ENCODE measurements at regions not wholly inside any gene's neighbourhood (a gene's known extent, or its start where the extent isn't known, plus 50 kb on each side); places are given as distances from the start of the nearest gene placed in this dataset.

- H3K27me3 ChIP-seq (replicated peaks; ENCODE audit: control insufficient read depth, insufficient read depth, low read length): peaks cover 9% of the 10 kb centered on the region
- H3K4me1 ChIP-seq (ENCODE audit: control insufficient read depth, insufficient read depth, low read length): no peaks in the 10 kb centered on the region
- DNase-seq (ENCODE audit: low read depth): no peak
- H3K9me3 ChIP-seq (ENCODE audit: control insufficient read depth, low read length): no peaks in the 10 kb centered on the region
- H3K36me3 ChIP-seq (ENCODE audit: control insufficient read depth, insufficient read depth, low read length, severe bottlenecking): no peaks in the 10 kb centered on the region
- no peak overlapping the region for H3K9ac ChIP-seq (ENCODE audit: low read length)
- no peak overlapping the region for H3K4me3 ChIP-seq (ENCODE audit: low read length)
These were observed 131.1 kb upstream of the NCAM1 start for GRCh38 chr11:112829971-112830654.

DNA sequence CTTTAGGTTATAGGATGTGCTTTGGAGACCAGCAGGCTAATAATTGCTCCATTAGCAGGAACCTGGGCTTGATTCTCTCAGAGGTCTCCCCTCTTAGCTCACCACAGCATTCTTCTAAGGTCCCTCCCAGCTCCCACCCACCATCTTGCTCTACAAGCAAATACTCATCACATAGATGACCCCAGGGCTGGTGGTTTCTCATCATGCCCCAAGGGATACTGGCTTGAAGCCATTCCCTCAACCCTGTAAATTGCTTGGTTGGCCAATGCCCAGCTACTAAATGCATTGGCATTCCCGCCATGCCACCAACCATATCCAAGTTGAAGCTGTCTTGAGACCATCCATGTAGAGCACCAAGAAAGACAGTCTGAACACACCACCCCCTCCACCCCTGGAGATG lies 130.2 kb upstream of the NCAM1 start:
- Histone ChIP-seq H3K27me3 (replicated peaks; ENCODE audit: control insufficient read depth, insufficient read depth, low read length) (peaks cover 15% of the 10 kb centered on the region), H3K4me3 (ENCODE audit: low read length) (no peak overlapping the region), H3K9me3 (ENCODE audit: control insufficient read depth, low read length) (no peaks in the 10 kb centered on the region), H3K9ac (ENCODE audit: low read length) (no peak overlapping the region), H3K36me3 (ENCODE audit: control insufficient read depth, insufficient read depth, low read length, severe bottlenecking) (no peaks in the 10 kb centered on the region), H3K4me1 (ENCODE audit: control insufficient read depth, insufficient read depth, low read length) (no peaks in the 10 kb centered on the region)
- DNase-seq (ENCODE audit: low read depth): no peak

DNA sequence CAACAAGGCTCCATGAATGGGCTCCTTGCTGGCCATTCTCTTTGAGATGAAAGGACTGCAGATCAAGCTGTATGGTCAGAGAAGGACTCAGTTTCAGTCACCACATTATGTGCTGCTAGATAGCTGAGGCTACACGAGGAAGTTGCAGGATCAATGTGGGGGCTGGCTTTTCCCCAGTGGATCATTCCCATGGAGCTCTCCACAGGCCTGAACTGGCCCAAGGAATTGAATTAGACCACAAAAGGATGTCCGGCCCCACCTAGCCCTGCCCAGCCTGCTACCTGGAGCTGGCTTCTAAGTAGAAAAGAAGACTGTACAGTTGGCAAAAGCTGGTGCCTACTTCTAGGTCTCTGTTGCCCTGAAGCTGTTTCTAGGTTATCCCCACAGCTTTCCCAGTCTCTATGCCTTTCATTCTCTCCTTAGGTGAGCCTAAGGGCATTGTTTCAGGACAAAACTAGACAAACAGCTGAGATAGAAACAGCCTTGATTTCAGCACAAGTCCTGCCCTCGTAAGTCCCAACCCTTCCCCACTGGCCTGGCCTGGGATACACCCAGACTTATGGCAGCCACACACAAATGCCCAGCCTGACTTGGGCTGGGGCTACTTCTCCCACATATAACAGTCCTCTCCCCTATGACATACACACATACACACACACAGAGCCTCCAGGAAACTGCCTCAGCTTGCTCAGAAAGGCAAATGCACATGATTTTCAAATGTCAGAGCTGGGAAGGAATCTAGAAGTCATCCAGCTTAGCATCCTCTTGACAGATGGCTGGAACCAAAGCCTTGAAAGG lies 129.1 kb upstream of the NCAM1 start:
- no peak overlapping the region for H3K9ac ChIP-seq (ENCODE audit: low read length)
- H3K36me3 ChIP-seq (ENCODE audit: control insufficient read depth, insufficient read depth, low read length, severe bottlenecking): no peaks in the 10 kb centered on the region
- H3K4me3 ChIP-seq (ENCODE audit: low read length): no peak overlapping the region
- no peaks in the 10 kb centered on the region for H3K4me1 ChIP-seq (ENCODE audit: control insufficient read depth, insufficient read depth, low read length)
- DNase-seq (ENCODE audit: low read depth): no peak
- H3K27me3 ChIP-seq (replicated peaks; ENCODE audit: control insufficient read depth, insufficient read depth, low read length): peaks cover 16% of the 10 kb centered on the region
- H3K9me3 ChIP-seq (ENCODE audit: control insufficient read depth, low read length): no peaks in the 10 kb centered on the region

DNA sequence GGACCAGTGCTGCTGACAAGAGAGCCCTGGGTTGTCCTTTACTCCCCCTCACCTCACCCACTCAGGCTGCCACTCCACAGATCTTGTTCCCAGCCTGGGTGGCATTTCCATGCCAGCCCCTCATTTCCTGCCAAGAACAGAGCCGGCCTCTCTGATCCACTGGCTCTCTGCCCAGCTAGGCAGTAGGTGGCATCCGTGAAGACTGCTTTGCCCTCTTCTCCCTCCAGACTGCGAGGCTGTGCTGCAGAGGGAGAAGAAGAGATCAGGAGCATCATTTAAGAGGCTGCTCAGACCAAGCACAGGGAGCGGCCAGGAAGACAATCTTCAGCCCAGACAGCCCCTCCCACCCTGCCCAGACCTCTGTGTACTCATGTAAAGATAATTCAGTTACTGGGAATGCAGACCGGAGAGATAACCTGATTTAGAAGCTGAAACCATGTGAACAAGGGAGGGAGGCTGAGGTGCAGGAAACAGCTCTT lies 126.9 kb upstream of the NCAM1 start:
- Histone ChIP-seq H3K36me3 (ENCODE audit: control insufficient read depth, insufficient read depth, low read length, severe bottlenecking) (no peaks in the 10 kb centered on the region), H3K9ac (ENCODE audit: low read length) (no peak overlapping the region), H3K9me3 (ENCODE audit: control insufficient read depth, low read length) (no peaks in the 10 kb centered on the region), H3K27me3 (replicated peaks; ENCODE audit: control insufficient read depth, insufficient read depth, low read length) (peaks cover 16% of the 10 kb centered on the region), H3K4me1 (ENCODE audit: control insufficient read depth, insufficient read depth, low read length) (no peaks in the 10 kb centered on the region), H3K4me3 (ENCODE audit: low read length) (no peak overlapping the region)
- DNase-seq (ENCODE audit: low read depth): no peak

- H3K9ac ChIP-seq (ENCODE audit: low read length): no peak overlapping the region
- H3K4me1 ChIP-seq (ENCODE audit: control insufficient read depth, insufficient read depth, low read length): no peaks in the 10 kb centered on the region
- H3K4me3 ChIP-seq (ENCODE audit: low read length): no peak overlapping the region
- no peaks in the 10 kb centered on the region for H3K36me3 ChIP-seq (ENCODE audit: control insufficient read depth, insufficient read depth, low read length, severe bottlenecking)
- H3K27me3 ChIP-seq (replicated peaks; ENCODE audit: control insufficient read depth, insufficient read depth, low read length): peaks cover 12% of the 10 kb centered on the region
- no peaks in the 10 kb centered on the region for H3K9me3 ChIP-seq (ENCODE audit: control insufficient read depth, low read length)
- DNase-seq (ENCODE audit: low read depth): no peak
These were observed 125.5 kb upstream of the NCAM1 start for GRCh38 chr11:112835591-112836255.

DNA sequence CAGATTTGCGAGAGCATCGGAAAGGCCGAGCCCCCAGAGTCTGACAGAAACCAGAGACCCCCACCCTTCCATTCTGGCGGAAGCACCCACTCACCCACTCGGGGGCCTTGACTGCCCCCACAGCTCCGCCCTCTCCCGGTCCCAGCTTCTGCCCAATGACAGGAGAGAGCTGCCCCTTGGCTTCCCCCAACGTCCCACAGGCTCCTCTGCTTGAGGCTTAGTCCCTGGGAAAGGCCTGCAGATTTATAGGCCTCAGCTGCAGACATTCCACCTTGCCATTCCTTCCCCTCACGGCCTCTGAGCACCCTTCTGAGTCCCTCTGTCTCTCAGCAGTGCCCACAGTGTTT lies 125.0 kb upstream of the NCAM1 start:
- Histone ChIP-seq H3K36me3 (ENCODE audit: control insufficient read depth, insufficient read depth, low read length, severe bottlenecking) (no peaks in the 10 kb centered on the region), H3K27me3 (replicated peaks; ENCODE audit: control insufficient read depth, insufficient read depth, low read length) (peaks cover 15% of the 10 kb centered on the region), H3K9me3 (ENCODE audit: control insufficient read depth, low read length) (no peaks in the 10 kb centered on the region), H3K4me3 (ENCODE audit: low read length) (no peak overlapping the region), H3K4me1 (ENCODE audit: control insufficient read depth, insufficient read depth, low read length) (no peaks in the 10 kb centered on the region), H3K9ac (ENCODE audit: low read length) (no peak overlapping the region)
- DNase-seq (ENCODE audit: low read depth): no peak

DNA sequence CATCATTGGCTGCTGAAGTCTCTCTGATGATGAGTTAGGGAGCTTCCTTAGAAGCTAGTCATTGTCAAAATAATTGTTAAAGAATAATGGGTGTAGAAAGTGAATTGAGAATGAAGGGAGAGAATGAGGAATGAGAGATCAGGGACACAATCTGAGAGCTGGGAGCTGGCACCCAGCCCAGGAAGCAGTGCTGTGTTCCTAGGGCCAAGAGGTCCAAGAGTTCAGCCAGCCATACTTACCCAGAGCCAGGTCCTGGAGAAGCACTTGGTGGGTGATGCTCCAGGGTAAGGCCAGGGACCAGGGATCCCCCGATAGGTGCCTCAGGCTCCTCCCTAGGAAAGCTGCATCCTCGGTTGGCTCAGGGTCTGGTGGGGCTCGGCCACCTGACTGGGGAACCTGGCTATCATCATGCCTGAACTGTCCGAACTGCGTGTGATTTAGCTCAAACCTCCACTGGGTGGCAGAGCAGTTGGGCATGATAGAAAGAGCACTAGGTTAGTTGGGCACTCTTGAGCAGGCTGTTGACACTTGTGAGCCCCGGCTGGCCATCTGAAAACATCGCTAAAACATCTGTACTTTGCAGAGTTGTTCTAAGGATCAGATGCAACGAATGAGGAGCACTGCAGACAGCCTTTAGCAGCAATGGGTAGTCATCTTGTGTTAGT lies 123.9 kb upstream of the NCAM1 start:
- no peaks in the 10 kb centered on the region for H3K9me3 ChIP-seq (ENCODE audit: control insufficient read depth, low read length)
- H3K9ac ChIP-seq (ENCODE audit: low read length): no peak overlapping the region
- peaks cover 25% of the 10 kb centered on the region for H3K27me3 ChIP-seq (replicated peaks; ENCODE audit: control insufficient read depth, insufficient read depth, low read length)
- no peak for DNase-seq (ENCODE audit: low read depth)
- H3K36me3 ChIP-seq (ENCODE audit: control insufficient read depth, insufficient read depth, low read length, severe bottlenecking): no peaks in the 10 kb centered on the region
- H3K4me1 ChIP-seq (ENCODE audit: control insufficient read depth, insufficient read depth, low read length): no peaks in the 10 kb centered on the region
- no peak overlapping the region for H3K4me3 ChIP-seq (ENCODE audit: low read length)

DNA sequence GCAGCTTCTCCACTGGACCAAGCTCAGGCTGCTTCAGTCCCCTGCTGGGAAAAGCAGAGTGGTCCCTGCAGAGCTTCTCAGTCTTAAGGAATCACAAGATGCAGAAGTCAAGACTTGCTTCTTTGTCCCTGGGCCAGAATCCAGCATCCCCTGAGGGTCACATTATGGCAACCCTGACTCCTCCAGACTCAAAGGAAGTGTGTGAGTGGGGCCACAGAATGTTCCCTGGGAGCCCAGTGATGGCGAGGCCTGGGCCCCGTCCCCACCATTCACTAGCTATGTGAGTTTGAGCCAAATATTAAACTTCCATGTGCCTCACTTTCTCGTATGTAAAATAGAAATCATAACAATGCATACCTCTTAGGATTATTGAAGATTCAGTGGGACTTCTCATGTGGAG lies 122.2 kb upstream of the NCAM1 start:
- Histone ChIP-seq H3K9ac (ENCODE audit: low read length) (no peak overlapping the region), H3K36me3 (ENCODE audit: control insufficient read depth, insufficient read depth, low read length, severe bottlenecking) (no peaks in the 10 kb centered on the region), H3K9me3 (ENCODE audit: control insufficient read depth, low read length) (no peaks in the 10 kb centered on the region), H3K27me3 (replicated peaks; ENCODE audit: control insufficient read depth, insufficient read depth, low read length) (peaks cover 30% of the 10 kb centered on the region), H3K4me3 (ENCODE audit: low read length) (no peak overlapping the region), H3K4me1 (ENCODE audit: control insufficient read depth, insufficient read depth, low read length) (no peaks in the 10 kb centered on the region)
- DNase-seq (ENCODE audit: low read depth): no peak

GRCh38 chr11:112841729-112842128 lies 119.5 kb upstream of the NCAM1 start:
- H3K9ac ChIP-seq (ENCODE audit: low read length): no peak overlapping the region
- no peaks in the 10 kb centered on the region for H3K36me3 ChIP-seq (ENCODE audit: control insufficient read depth, insufficient read depth, low read length, severe bottlenecking)
- H3K4me3 ChIP-seq (ENCODE audit: low read length): no peak overlapping the region
- H3K9me3 ChIP-seq (ENCODE audit: control insufficient read depth, low read length): no peaks in the 10 kb centered on the region
- DNase-seq (ENCODE audit: low read depth): no peak
- H3K27me3 ChIP-seq (replicated peaks; ENCODE audit: control insufficient read depth, insufficient read depth, low read length): peaks cover 19% of the 10 kb centered on the region
- H3K4me1 ChIP-seq (ENCODE audit: control insufficient read depth, insufficient read depth, low read length): no peaks in the 10 kb centered on the region

GRCh38 chr11:112842151-112842550 lies 119.1 kb upstream of the NCAM1 start:
- Histone ChIP-seq H3K9ac (ENCODE audit: low read length) (no peak overlapping the region), H3K4me3 (ENCODE audit: low read length) (no peak overlapping the region), H3K36me3 (ENCODE audit: control insufficient read depth, insufficient read depth, low read length, severe bottlenecking) (no peaks in the 10 kb centered on the region), H3K27me3 (replicated peaks; ENCODE audit: control insufficient read depth, insufficient read depth, low read length) (peaks cover 19% of the 10 kb centered on the region), H3K4me1 (ENCODE audit: control insufficient read depth, insufficient read depth, low read length) (no peaks in the 10 kb centered on the region), H3K9me3 (ENCODE audit: control insufficient read depth, low read length) (no peaks in the 10 kb centered on the region)
- DNase-seq (ENCODE audit: low read depth): no peak

- no peak for DNase-seq (ENCODE audit: low read depth)
- no peak overlapping the region for H3K9ac ChIP-seq (ENCODE audit: low read length)
- H3K4me1 ChIP-seq (ENCODE audit: control insufficient read depth, insufficient read depth, low read length): no peaks in the 10 kb centered on the region
- peaks cover 19% of the 10 kb centered on the region for H3K27me3 ChIP-seq (replicated peaks; ENCODE audit: control insufficient read depth, insufficient read depth, low read length)
- no peaks in the 10 kb centered on the region for H3K36me3 ChIP-seq (ENCODE audit: control insufficient read depth, insufficient read depth, low read length, severe bottlenecking)
- no peak overlapping the region for H3K4me3 ChIP-seq (ENCODE audit: low read length)
- no peaks in the 10 kb centered on the region for H3K9me3 ChIP-seq (ENCODE audit: control insufficient read depth, low read length)
These were observed 116.7 kb upstream of the NCAM1 start for GRCh38 chr11:112844517-112844916.

Measured in adipocyte (in vitro differentiated cells).